Endothelial cell (in vitro differentiated cells): ENCODE measurements at regions not wholly inside any gene's neighbourhood (a gene's known extent, or its start where the extent isn't known, plus 50 kb on each side); places are given as distances from the start of the nearest gene placed in this dataset.

Experiments
- DNase-seq: peaks from one replicate; pipeline ENCODE4 v3.0.0; 2021; ENCODE audit warnings: low spot score
- H3K27ac Mint-ChIP-seq: one replicate; pipeline ENCODE4 v1.8.0; 2021; ENCODE audit warnings: mixed read lengths, inconsistent platforms; ENCODE audit not compliant: unreplicated experiment
- H3K27me3 Mint-ChIP-seq: one replicate; pipeline ENCODE4 v1.8.0; 2021; ENCODE audit warnings: mild to moderate bottlenecking, moderate library complexity, mixed read lengths, inconsistent platforms; ENCODE audit not compliant: unreplicated experiment
- H3K36me3 Mint-ChIP-seq: one replicate; pipeline ENCODE4 v1.8.0; 2021; ENCODE audit warnings: mild to moderate bottlenecking, low read depth, mixed read lengths, inconsistent platforms; ENCODE audit not compliant: unreplicated experiment
- H3K4me1 Mint-ChIP-seq: one replicate; pipeline ENCODE4 v1.8.0; 2021; ENCODE audit warnings: mild to moderate bottlenecking, mixed read lengths, inconsistent platforms; ENCODE audit not compliant: unreplicated experiment
- H3K4me3 Mint-ChIP-seq: one replicate; pipeline ENCODE4 v1.8.0; 2021; ENCODE audit warnings: mild to moderate bottlenecking, mixed read lengths, inconsistent platforms; ENCODE audit not compliant: unreplicated experiment
- H3K9me3 Mint-ChIP-seq: one replicate; pipeline ENCODE4 v1.8.0; 2021; ENCODE audit warnings: mixed read lengths, inconsistent platforms; ENCODE audit not compliant: unreplicated experiment
- TF ChIP-seq, protein P1 (sequence below): fragments of 200-600 bp; sonication (generic); IDR thresholded peaks from one replicate; pipeline ENCODE4 v1.5.0; 2021; ENCODE audit warnings: antibody characterized with exemption; ENCODE audit not compliant: unreplicated experiment

DNA sequence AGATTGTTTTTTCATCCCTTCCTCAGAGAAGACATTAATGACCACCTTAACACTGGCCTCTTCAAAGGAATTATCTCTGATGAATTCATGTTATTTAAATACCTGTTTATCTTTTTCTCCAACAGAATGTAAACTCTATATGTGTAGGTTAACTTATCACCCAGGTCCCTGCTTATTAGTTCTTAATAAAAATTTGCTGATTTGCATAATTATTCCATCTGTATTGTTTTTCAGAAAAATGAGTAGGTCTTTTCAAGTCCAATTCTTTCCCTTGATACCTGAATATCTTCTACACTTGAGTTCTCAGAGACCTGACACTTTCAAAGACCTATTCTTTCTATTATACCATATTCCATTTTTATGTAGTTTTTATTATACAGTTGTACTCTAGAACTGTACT is 886.7 kb upstream of the TMPRSS15 start:
- Mint-ChIP-seq H3K4me1 (peaks cover 2% of the 10 kb centered on the region), H3K27me3 (no peaks in the 10 kb centered on the region), H3K36me3 (no peaks in the 10 kb centered on the region), H3K4me3 (no peak overlapping the region), H3K9me3 (no peaks in the 10 kb centered on the region), H3K27ac (no peak overlapping the region)
- no peak for DNase-seq
- TF ChIP-seq, protein P1, sequence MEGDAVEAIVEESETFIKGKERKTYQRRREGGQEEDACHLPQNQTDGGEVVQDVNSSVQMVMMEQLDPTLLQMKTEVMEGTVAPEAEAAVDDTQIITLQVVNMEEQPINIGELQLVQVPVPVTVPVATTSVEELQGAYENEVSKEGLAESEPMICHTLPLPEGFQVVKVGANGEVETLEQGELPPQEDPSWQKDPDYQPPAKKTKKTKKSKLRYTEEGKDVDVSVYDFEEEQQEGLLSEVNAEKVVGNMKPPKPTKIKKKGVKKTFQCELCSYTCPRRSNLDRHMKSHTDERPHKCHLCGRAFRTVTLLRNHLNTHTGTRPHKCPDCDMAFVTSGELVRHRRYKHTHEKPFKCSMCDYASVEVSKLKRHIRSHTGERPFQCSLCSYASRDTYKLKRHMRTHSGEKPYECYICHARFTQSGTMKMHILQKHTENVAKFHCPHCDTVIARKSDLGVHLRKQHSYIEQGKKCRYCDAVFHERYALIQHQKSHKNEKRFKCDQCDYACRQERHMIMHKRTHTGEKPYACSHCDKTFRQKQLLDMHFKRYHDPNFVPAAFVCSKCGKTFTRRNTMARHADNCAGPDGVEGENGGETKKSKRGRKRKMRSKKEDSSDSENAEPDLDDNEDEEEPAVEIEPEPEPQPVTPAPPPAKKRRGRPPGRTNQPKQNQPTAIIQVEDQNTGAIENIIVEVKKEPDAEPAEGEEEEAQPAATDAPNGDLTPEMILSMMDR, result no peak

DNA sequence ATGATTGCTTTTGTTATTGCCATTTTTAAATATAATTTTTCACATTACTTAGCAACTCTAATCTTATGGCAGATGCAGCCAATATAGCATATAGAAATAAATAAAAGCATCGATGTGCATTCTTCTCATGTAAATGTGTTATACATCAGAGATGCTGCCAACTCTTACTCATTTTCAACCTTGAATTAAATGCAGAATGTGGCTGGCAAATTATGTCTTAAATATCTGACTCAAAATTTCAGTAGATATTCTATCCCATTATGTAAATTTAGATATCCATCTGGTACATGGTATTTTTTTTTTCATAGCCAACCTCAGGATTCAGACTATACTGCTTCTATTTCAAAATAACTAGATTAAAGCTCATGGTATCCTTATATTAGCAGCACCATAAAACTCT is 916.7 kb upstream of the TMPRSS15 start:
- DNase-seq, result no peak
- TF ChIP-seq, protein P1, result no peak
- H3K27ac Mint-ChIP-seq, result no peak overlapping the region
- no peak overlapping the region for H3K4me3 Mint-ChIP-seq
- H3K9me3 Mint-ChIP-seq, result no peaks in the 10 kb centered on the region
- H3K36me3 Mint-ChIP-seq, result no peaks in the 10 kb centered on the region
- no peaks in the 10 kb centered on the region for H3K4me1 Mint-ChIP-seq
- no peaks in the 10 kb centered on the region for H3K27me3 Mint-ChIP-seq

DNA sequence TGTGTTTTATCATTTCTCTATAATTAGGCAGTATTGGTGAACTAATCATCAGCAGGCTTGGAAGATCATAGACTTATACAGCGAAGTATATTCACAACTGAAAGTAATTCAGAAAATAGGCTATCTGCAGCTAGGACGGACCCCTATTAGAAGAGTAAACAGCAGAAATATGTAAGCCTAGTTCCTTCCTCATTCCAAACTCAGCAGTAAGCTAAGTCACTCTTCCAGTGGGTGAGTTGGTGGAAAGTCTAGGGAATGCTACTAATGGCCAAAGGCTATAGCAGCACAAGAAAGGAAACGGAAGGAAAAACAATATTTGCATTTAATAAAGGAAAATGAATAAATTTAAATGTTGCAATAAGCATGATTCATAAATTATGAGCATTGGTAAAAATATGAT is 918.1 kb upstream of the TMPRSS15 start:
- no peak for DNase-seq
- Mint-ChIP-seq H3K9me3 (no peaks in the 10 kb centered on the region), H3K4me1 (no peaks in the 10 kb centered on the region), H3K36me3 (no peaks in the 10 kb centered on the region), H3K4me3 (no peak overlapping the region), H3K27ac (no peak overlapping the region), H3K27me3 (no peaks in the 10 kb centered on the region)
- TF ChIP-seq, protein P1, result no peak

DNA sequence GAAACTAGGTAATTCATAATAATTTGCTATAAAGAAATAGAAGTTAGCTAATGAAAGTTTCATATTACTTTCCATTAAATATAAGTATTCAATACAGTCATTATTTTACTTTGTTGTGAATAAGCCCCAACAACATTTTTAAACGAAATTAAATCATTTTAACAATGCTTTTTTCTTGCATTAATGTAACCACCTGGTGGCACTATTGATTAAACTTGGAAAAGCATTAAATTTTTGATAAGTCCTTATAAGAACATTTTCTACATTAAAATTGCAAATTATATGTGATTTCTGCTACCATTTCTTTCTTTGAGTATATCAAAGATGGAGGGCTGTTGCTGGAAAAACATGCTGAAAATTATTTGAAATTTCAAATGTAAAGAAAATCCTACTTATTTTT is 918.8 kb upstream of the TMPRSS15 start:
- no peak for DNase-seq

DNA sequence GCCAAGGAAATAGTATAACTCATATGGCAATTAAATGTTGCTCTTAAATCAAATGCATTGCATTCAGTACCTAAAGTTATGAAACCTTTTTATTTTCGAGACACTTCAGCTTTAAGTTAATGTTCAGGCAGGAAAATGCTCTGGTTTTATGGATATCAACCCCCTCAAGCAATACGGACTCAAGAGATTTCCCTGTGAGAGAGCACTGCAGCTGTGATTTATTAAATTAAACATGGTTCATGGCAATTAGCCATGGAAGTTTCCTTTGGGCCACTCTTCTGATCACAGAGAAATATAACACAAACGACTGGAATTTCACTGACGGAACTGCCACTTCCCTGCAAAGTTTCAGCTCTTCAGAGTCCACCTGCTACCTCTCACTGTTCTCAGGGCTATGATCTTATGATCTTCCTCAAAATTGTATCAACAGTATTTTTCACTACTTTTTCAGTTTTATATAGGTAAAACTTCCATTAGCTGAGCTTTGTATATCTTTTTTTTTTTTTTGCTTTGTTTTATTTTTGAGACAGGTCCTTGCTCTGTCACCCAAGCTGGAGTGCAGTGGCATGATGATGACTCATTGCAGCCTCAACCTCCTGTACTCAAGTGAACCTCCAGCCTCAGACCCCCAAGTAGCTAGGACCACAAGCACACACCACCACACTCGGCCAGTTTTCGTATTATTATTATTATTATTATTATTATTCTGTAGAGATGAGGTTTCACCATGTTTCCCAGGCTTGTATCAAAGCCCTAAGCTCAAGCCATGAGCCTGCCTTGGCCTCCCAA is 923.1 kb upstream of the TMPRSS15 start:
- DNase-seq, result no peak
- Mint-ChIP-seq H3K4me1 (no peaks in the 10 kb centered on the region), H3K4me3 (no peak overlapping the region), H3K9me3 (no peaks in the 10 kb centered on the region), H3K27ac (no peak overlapping the region), H3K36me3 (no peaks in the 10 kb centered on the region), H3K27me3 (no peaks in the 10 kb centered on the region)
- TF ChIP-seq, protein P1, result no peak

More for the DNA sequence above, 918.8 kb upstream of the TMPRSS15 start:
- Mint-ChIP-seq H3K27me3 (no peaks in the 10 kb centered on the region), H3K36me3 (no peaks in the 10 kb centered on the region), H3K4me3 (no peak overlapping the region), H3K4me1 (no peaks in the 10 kb centered on the region), H3K27ac (no peak overlapping the region), H3K9me3 (no peaks in the 10 kb centered on the region)
- TF ChIP-seq, protein P1, result no peak
